ENCODE measurements at regions not wholly inside any gene's neighbourhood (a gene's known extent, or its start where the extent isn't known, plus 50 kb on each side); places are given as distances from the start of the nearest gene placed in this dataset.

DNA sequence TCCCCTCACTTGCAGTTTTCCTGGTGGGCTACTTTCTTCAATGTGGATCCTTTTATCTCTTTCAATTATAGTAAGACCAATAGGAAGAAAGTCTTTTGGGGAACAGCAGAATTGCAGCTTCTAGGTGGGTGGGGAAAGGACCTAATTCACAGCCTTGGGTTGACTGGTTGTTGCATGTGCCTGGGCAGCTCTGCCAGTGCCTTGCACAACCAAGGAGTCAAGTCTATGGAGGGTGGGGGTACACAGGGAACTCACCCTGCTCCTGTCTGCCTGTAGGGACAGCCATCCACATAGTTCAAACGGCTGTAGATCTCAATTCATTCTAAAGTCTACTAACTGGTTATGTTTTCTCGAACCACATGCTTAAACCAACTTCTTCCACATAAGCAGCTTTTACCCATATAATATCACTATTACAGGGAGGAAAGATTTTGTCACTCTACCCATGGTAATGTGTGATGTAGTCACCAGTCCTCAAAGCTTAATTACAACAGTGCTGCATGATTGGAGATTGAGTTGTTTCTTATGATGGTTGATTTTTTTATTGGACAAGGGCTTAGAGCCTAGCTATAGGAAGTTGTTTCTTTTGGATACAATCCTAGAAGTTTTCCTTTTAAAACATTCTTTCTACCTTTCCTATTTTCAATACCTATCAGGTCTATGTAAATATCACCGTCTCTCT is 117.7 kb upstream of the FRMD6 start:
- Histone ChIP-seq H3K4me2 (ENCODE audit: low read depth, low read length, poor library complexity, severe bottlenecking) (no peak overlapping the region), H3K9me3 (ENCODE audit: low read length) (peaks cover 4% of the 10 kb centered on the region; the same call in 1 of the 2 replicates), H3K27ac (ENCODE audit: low read length) (no peak overlapping the region), H2AFZ (ENCODE audit: low read length) (no peak overlapping the region), H4K20me1 (ENCODE audit: insufficient read depth, low read depth, low read length) (no peaks in the 10 kb centered on the region), H3K27me3 (ENCODE audit: low read length) (no peaks in the 10 kb centered on the region), H3K79me2 (ENCODE audit: low read length) (no peaks in the 10 kb centered on the region), H3K9ac (ENCODE audit: low read length) (no peak overlapping the region), H3K4me1 (ENCODE audit: low read length) (no peaks in the 10 kb centered on the region), H3K36me3 (ENCODE audit: insufficient read depth, low read length) (no peaks in the 10 kb centered on the region), H3K4me3 (ENCODE audit: low read length) (no peak overlapping the region), H3K9me2 (replicated peaks; ENCODE audit: insufficient read depth, low read length) (no peaks in the 10 kb centered on the region)
- DNase-seq, result no peak

DNA sequence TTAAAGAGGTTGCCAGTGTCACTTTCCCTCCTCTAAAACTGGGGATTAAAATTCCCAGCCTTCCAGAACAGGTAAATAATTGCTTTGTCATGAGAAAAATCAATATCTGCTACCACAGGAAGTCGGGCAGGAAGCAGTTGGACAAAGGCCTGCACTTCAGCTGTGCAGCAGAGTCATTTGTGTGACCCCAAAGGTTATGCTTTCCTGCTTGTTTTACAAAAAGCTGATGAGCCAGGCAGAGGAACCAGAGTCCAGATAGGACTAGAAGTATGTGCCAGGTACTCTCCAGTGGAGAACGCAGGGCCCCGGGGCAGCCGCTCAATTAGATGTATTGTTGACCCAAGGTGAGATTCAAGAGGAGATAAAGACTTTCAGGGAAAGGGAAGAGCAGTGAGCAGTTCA is 117.1 kb upstream of the FRMD6 start:
- H3K9me2 ChIP-seq (replicated peaks; ENCODE audit: insufficient read depth, low read length), result no peaks in the 10 kb centered on the region
- H4K20me1 ChIP-seq (ENCODE audit: insufficient read depth, low read depth, low read length), result no peaks in the 10 kb centered on the region
- H3K4me2 ChIP-seq (ENCODE audit: low read depth, low read length, poor library complexity, severe bottlenecking), result no peak overlapping the region

DNA sequence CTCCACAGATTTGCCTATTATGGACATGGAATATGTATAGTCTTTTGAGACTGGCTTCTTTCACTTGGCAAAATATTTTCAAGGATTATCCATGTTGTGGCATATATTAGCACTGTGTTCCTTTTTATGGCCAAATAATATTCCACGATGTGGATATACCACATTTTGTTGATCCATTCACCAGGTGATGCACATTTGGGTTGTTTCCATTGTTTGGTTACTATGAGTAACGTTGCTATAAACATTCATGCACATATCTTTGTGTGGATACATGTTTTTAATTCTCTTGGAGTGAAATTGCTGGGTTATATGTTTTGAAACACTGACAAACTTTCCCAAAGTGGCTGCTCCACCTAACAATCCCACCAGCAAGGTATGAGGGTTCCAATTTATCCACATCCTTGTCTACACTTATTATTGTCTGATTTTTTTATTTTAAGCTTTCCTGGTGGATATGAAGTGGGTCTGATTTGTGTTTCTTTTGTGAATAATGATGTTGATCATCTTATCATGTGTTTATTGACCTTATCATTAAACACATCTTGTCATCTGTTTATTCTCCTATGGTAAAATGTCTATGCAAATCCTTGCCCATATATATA is 116.2 kb upstream of the FRMD6 start:
- peaks cover 4% of the 10 kb centered on the region; the same call in 1 of the 2 replicates for H3K9me3 ChIP-seq (ENCODE audit: low read length)
- no peaks in the 10 kb centered on the region for H3K27me3 ChIP-seq (ENCODE audit: low read length)
- H3K4me2 ChIP-seq (ENCODE audit: low read depth, low read length, poor library complexity, severe bottlenecking), result no peak overlapping the region
- H3K9ac ChIP-seq (ENCODE audit: low read length), result no peak overlapping the region
- H3K4me3 ChIP-seq (ENCODE audit: low read length), result no peak overlapping the region
- H4K20me1 ChIP-seq (ENCODE audit: insufficient read depth, low read depth, low read length), result no peaks in the 10 kb centered on the region
- no peaks in the 10 kb centered on the region for H3K79me2 ChIP-seq (ENCODE audit: low read length)
- H3K36me3 ChIP-seq (ENCODE audit: insufficient read depth, low read length), result no peaks in the 10 kb centered on the region
- H3K27ac ChIP-seq (ENCODE audit: low read length), result no peak overlapping the region
- no peak overlapping the region for H2AFZ ChIP-seq (ENCODE audit: low read length)
- no peak for DNase-seq
- no peaks in the 10 kb centered on the region for H3K4me1 ChIP-seq (ENCODE audit: low read length)
- H3K9me2 ChIP-seq (replicated peaks; ENCODE audit: insufficient read depth, low read length), result no peaks in the 10 kb centered on the region

More for the DNA sequence above, 117.1 kb upstream of the FRMD6 start:
- no peak for DNase-seq
- Histone ChIP-seq H3K9me3 (ENCODE audit: low read length) (peaks cover 4% of the 10 kb centered on the region; the same call in 1 of the 2 replicates), H3K27ac (ENCODE audit: low read length) (no peak overlapping the region), H3K36me3 (ENCODE audit: insufficient read depth, low read length) (no peaks in the 10 kb centered on the region), H3K4me1 (ENCODE audit: low read length) (no peaks in the 10 kb centered on the region), H3K9ac (ENCODE audit: low read length) (no peak overlapping the region), H3K4me3 (ENCODE audit: low read length) (no peak overlapping the region), H3K27me3 (ENCODE audit: low read length) (no peaks in the 10 kb centered on the region), H2AFZ (ENCODE audit: low read length) (no peak overlapping the region), H3K79me2 (ENCODE audit: low read length) (no peaks in the 10 kb centered on the region)

DNA sequence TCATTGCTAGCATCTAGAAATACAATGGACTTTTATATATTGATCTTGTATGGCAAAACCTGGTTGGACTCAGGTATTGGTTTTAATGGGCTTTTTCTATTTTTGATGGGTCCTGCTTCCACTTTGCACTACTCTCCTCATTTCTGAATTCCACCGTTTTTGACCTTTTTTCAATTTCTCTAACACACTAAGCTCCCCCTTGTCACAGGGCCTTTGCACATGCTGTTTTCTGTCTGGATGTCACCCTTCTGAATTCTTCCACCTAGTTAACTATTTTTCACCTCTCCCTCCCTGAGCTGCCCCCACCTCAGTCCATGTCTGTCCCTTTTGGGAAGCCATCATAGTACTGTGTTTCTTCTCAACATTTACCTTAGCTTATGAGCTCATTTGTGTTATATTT is 112.7 kb upstream of the FRMD6 start:
- H2AFZ ChIP-seq (ENCODE audit: low read length), result no peak overlapping the region
- no peak overlapping the region for H3K27ac ChIP-seq (ENCODE audit: low read length)
- no peak for DNase-seq
- H4K20me1 ChIP-seq (ENCODE audit: insufficient read depth, low read depth, low read length), result no peaks in the 10 kb centered on the region
- H3K4me3 ChIP-seq (ENCODE audit: low read length), result no peak overlapping the region
- H3K4me2 ChIP-seq (ENCODE audit: low read depth, low read length, poor library complexity, severe bottlenecking), result no peak overlapping the region
- no peaks in the 10 kb centered on the region for H3K27me3 ChIP-seq (ENCODE audit: low read length)
- no peaks in the 10 kb centered on the region for H3K9me2 ChIP-seq (replicated peaks; ENCODE audit: insufficient read depth, low read length)
- no peaks in the 10 kb centered on the region for H3K36me3 ChIP-seq (ENCODE audit: insufficient read depth, low read length)
- peaks cover 4% of the 10 kb centered on the region; the same call in 1 of the 2 replicates for H3K9me3 ChIP-seq (ENCODE audit: low read length)
- no peak overlapping the region for H3K9ac ChIP-seq (ENCODE audit: low read length)
- no peaks in the 10 kb centered on the region for H3K4me1 ChIP-seq (ENCODE audit: low read length)
- H3K79me2 ChIP-seq (ENCODE audit: low read length), result no peaks in the 10 kb centered on the region

DNA sequence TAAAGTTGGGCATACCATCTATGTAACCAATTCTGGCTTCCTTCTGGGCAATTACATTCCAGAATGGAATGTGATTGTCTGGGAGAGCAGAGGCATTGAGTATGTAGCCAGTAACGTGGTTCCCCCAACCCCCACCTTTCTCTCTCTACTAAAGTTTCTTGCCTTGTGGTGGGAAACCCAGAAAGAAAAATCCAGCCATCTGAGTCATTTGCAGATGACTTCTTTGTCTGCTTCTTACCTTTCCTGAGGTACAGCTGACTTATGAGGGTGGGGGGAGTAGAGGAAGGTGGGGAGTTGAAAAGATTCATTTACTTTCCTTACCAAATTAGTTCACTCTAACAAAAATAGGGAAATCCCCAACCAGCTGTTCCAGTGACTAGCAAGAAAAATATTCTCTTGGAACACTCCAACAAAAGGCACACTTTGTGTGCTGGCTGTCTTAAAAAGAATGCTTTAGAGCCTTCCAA is 112.1 kb upstream of the FRMD6 start:
- Histone ChIP-seq H3K4me2 (ENCODE audit: low read depth, low read length, poor library complexity, severe bottlenecking) (no peak overlapping the region), H4K20me1 (ENCODE audit: insufficient read depth, low read depth, low read length) (no peaks in the 10 kb centered on the region), H3K27ac (ENCODE audit: low read length) (no peak overlapping the region), H3K79me2 (ENCODE audit: low read length) (no peaks in the 10 kb centered on the region), H2AFZ (ENCODE audit: low read length) (no peak overlapping the region), H3K9ac (ENCODE audit: low read length) (no peak overlapping the region), H3K9me3 (ENCODE audit: low read length) (peaks cover 4% of the 10 kb centered on the region; the same call in 1 of the 2 replicates), H3K9me2 (replicated peaks; ENCODE audit: insufficient read depth, low read length) (no peaks in the 10 kb centered on the region), H3K36me3 (ENCODE audit: insufficient read depth, low read length) (no peaks in the 10 kb centered on the region), H3K27me3 (ENCODE audit: low read length) (no peaks in the 10 kb centered on the region), H3K4me1 (ENCODE audit: low read length) (no peaks in the 10 kb centered on the region), H3K4me3 (ENCODE audit: low read length) (no peak overlapping the region)
- DNase-seq, result no peak

DNA sequence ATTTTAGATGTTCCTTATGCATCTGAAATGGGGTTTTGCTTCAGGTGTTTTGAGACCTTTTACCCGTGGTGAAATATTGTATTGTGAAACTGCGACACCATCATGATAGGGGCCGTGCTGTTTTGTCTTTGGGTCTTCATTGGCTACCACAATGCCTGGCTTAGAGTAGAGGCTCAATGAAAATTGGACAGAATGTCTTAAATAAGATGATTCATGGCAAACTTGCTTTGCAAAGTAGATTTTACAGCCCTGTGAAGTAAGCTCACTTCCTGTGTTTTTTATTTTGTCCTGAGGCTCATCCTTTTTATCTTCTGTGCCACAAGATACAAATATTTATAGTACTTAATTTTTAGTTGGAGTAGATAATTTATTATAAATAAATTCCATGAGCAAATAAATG is 111.3 kb upstream of the FRMD6 start:
- H3K79me2 ChIP-seq (ENCODE audit: low read length), result no peaks in the 10 kb centered on the region
- H3K9ac ChIP-seq (ENCODE audit: low read length), result no peak overlapping the region
- H3K4me1 ChIP-seq (ENCODE audit: low read length), result no peaks in the 10 kb centered on the region
- H3K27ac ChIP-seq (ENCODE audit: low read length), result no peak overlapping the region
- H3K27me3 ChIP-seq (ENCODE audit: low read length), result no peaks in the 10 kb centered on the region
- no peak overlapping the region for H3K4me2 ChIP-seq (ENCODE audit: low read depth, low read length, poor library complexity, severe bottlenecking)
- DNase-seq, result no peak
- no peaks in the 10 kb centered on the region for H4K20me1 ChIP-seq (ENCODE audit: insufficient read depth, low read depth, low read length)
- H3K36me3 ChIP-seq (ENCODE audit: insufficient read depth, low read length), result no peaks in the 10 kb centered on the region
- H3K4me3 ChIP-seq (ENCODE audit: low read length), result no peak overlapping the region
- H2AFZ ChIP-seq (ENCODE audit: low read length), result no peak overlapping the region
- peaks cover 2% of the 10 kb centered on the region; the same call in 1 of the 2 replicates for H3K9me3 ChIP-seq (ENCODE audit: low read length)
- no peaks in the 10 kb centered on the region for H3K9me2 ChIP-seq (replicated peaks; ENCODE audit: insufficient read depth, low read length)

DNA sequence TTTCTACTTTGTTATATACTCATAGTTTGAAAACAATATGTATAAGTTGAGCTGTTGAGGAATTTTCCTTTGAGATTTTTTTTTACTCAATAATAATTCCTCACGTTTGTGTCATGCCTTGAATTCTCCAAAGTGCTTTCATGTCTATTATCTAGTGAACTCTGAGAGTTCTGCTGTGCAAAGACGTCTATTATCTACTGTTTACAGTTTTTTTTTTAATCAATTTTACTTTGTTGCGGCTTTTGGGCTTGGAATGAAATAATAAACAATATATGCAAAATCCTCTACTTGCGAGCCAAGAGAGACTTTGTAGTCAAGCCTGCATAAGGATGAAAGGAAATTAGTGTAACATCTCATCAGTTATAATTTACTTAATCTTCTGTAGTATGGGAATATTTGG is 107.2 kb upstream of the FRMD6 start:
- no peaks in the 10 kb centered on the region for H3K27me3 ChIP-seq (ENCODE audit: low read length)
- no peaks in the 10 kb centered on the region for H3K36me3 ChIP-seq (ENCODE audit: insufficient read depth, low read length)
- no peaks in the 10 kb centered on the region for H4K20me1 ChIP-seq (ENCODE audit: insufficient read depth, low read depth, low read length)
- no peaks in the 10 kb centered on the region for H3K4me1 ChIP-seq (ENCODE audit: low read length)
- H3K9me3 ChIP-seq (ENCODE audit: low read length), result no peaks in the 10 kb centered on the region
- no peak overlapping the region for H3K9ac ChIP-seq (ENCODE audit: low read length)
- no peak for DNase-seq
- H3K79me2 ChIP-seq (ENCODE audit: low read length), result no peaks in the 10 kb centered on the region
- H3K4me3 ChIP-seq (ENCODE audit: low read length), result no peak overlapping the region
- no peak overlapping the region for H2AFZ ChIP-seq (ENCODE audit: low read length)
- no peaks in the 10 kb centered on the region for H3K9me2 ChIP-seq (replicated peaks; ENCODE audit: insufficient read depth, low read length)
- H3K27ac ChIP-seq (ENCODE audit: low read length), result no peak overlapping the region
- no peak overlapping the region for H3K4me2 ChIP-seq (ENCODE audit: low read depth, low read length, poor library complexity, severe bottlenecking)

DNA sequence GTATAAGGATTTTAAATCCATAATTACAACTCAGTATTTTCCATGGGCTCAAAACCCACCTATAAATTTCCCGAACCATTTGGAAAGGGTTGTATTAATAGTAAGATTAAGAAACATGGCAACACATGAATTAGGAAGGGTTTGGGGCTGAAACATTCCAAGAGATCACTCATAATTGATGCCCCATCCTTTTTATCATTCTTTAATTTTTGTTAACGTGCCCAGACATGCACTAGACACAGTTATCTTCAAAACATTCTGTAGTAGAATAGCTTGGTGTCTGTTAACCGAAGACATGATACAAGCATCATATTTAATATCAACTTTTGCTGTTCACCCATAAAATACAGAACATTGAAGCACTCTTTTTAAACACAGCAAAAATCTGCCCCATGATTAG is 106.8 kb upstream of the FRMD6 start:
- H3K9me3 ChIP-seq (ENCODE audit: low read length), result no peaks in the 10 kb centered on the region
- H3K4me3 ChIP-seq (ENCODE audit: low read length), result no peak overlapping the region
- H3K4me1 ChIP-seq (ENCODE audit: low read length), result no peaks in the 10 kb centered on the region

More for the DNA sequence above, 106.8 kb upstream of the FRMD6 start:
- Histone ChIP-seq H3K9me2 (replicated peaks; ENCODE audit: insufficient read depth, low read length) (no peaks in the 10 kb centered on the region), H3K27me3 (ENCODE audit: low read length) (no peaks in the 10 kb centered on the region), H3K36me3 (ENCODE audit: insufficient read depth, low read length) (no peaks in the 10 kb centered on the region), H3K9ac (ENCODE audit: low read length) (no peak overlapping the region), H3K4me2 (ENCODE audit: low read depth, low read length, poor library complexity, severe bottlenecking) (no peak overlapping the region), H4K20me1 (ENCODE audit: insufficient read depth, low read depth, low read length) (no peaks in the 10 kb centered on the region), H3K79me2 (ENCODE audit: low read length) (no peaks in the 10 kb centered on the region), H3K27ac (ENCODE audit: low read length) (no peak overlapping the region), H2AFZ (ENCODE audit: low read length) (no peak overlapping the region)
- DNase-seq, result no peak
